ENCODE measurements at regions not wholly inside any gene's neighbourhood (a gene's known extent, or its start where the extent isn't known, plus 50 kb on each side); places are given as distances from the start of the nearest gene placed in this dataset.

DNA sequence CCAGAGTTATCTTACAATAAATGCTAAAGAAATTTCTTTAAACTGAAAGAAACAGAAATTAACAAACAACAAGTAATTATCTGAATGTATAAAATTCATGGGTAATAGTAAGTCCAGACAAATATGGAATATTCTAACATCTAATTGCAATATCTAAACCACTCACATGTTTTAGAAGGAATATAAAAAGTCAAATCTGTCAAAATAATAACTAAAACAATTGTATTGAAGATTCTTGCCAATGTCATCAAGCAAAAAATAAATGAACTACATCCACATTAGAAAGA is 942.9 kb upstream of the PCDH20 start:
- TF ChIP-seq, protein P1, sequence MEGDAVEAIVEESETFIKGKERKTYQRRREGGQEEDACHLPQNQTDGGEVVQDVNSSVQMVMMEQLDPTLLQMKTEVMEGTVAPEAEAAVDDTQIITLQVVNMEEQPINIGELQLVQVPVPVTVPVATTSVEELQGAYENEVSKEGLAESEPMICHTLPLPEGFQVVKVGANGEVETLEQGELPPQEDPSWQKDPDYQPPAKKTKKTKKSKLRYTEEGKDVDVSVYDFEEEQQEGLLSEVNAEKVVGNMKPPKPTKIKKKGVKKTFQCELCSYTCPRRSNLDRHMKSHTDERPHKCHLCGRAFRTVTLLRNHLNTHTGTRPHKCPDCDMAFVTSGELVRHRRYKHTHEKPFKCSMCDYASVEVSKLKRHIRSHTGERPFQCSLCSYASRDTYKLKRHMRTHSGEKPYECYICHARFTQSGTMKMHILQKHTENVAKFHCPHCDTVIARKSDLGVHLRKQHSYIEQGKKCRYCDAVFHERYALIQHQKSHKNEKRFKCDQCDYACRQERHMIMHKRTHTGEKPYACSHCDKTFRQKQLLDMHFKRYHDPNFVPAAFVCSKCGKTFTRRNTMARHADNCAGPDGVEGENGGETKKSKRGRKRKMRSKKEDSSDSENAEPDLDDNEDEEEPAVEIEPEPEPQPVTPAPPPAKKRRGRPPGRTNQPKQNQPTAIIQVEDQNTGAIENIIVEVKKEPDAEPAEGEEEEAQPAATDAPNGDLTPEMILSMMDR (IDR thresholded peaks at IDR 0.05): no peak
- TF ChIP-seq POLR2A (IDR thresholded peaks at IDR 0.05; ENCODE audit: low read depth): no peak
- no peak for TF ChIP-seq EP300 (IDR thresholded peaks at IDR 0.05)
- TF ChIP-seq POLR2AphosphoS5 (IDR thresholded peaks at IDR 0.05): no peak
- no peaks in the 10 kb centered on the region for H3K4me1 ChIP-seq

DNA sequence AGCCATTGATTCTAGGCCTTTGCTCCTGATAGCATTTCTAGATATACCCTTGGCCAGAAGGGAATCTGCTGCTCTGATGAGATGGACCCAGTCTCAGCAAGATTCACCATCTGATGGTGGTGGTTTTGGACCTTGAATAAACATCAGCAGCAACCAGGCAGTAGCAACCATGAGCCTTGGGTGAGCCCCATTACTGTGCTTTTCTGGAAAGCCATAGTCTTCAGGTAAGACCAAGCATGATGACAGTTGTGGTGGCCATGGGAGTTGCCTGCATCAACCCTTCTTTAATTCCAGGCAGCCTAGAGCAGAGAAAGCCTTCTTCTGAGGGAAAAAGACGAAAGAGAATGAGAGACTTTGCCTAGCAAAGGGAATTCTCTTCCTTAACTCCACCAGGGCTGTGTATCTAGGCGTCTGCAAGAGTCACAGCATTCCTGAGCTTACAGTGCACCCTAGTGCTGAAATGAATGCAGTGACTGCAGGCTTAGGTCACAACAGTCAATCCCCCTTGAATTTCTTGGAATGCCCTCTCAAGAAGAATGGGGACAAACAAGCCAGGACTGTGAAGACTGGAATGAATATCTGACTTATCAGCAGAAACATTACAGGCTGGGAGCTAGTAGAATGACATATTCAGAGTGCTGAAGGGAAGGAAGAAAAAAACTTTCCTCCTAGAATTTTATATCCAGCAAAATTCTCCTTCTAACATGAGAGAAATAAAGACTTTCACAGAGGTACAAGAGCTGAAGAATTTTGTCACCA is 942.4 kb upstream of the PCDH20 start:
- WGBS: 25% methylated on average over 2 of the region's 2 CpGs
- H3K4me1 ChIP-seq: no peaks in the 10 kb centered on the region
- peaks cover 0 to 4% (median 0%) of the 10 kb centered on the region in 4 donors for H3K9me3 ChIP-seq
- no peak for DNase-seq (ENCODE audit: extremely low spot score)
- no peak overlapping the region for H3K4me3 ChIP-seq
- H3K36me3 ChIP-seq: no peaks in the 10 kb centered on the region
- intact Hi-C loops (cut with DNase I): no loop called here
- no peaks in the 10 kb centered on the region for H3K27me3 ChIP-seq
- H3K27ac ChIP-seq (replicated peaks in 1 of 4): no peak overlapping the region
- TF ChIP-seq POLR2A (IDR thresholded peaks at IDR 0.05; ENCODE audit: low read depth) (no peak), EP300 (IDR thresholded peaks at IDR 0.05) (no peak), POLR2AphosphoS5 (IDR thresholded peaks at IDR 0.05) (no peak)
- TF ChIP-seq, protein P1 (IDR thresholded peaks at IDR 0.05): no peak

More for the DNA sequence above, 942.9 kb upstream of the PCDH20 start:
- intact Hi-C loops (cut with DNase I): no loop called here
- no peak overlapping the region for H3K4me3 ChIP-seq
- H3K27me3 ChIP-seq: no peaks in the 10 kb centered on the region
- H3K9me3 ChIP-seq: peaks cover 0 to 4% (median 0%) of the 10 kb centered on the region in 4 donors
- no peak for DNase-seq (ENCODE audit: extremely low spot score)
- H3K36me3 ChIP-seq: no peaks in the 10 kb centered on the region
- no peak overlapping the region for H3K27ac ChIP-seq (replicated peaks in 1 of 4)

DNA sequence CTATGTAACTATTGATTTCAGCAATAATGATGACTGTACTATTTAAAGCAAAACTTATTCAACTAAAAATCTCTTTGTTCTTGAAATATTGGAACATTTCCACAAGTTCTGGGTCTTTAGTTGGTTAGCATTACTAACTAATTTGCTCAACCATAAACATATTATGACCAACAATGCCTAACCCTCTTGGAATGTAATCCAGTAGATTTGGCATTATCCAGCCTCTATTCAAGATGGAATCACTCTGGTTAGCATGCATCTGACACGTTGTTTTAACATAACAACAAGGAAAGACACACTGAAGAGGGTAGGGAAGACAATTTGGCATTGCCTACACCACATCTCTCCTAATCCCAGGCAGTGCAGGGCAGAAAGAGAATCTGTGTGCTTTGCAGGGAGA is 941.3 kb upstream of the PCDH20 start:
- no peak overlapping the region for H3K27ac ChIP-seq (replicated peaks in 1 of 4)
- TF ChIP-seq POLR2A (IDR thresholded peaks at IDR 0.05; ENCODE audit: low read depth): no peak
- TF ChIP-seq, protein P1 (IDR thresholded peaks at IDR 0.05): no peak
- TF ChIP-seq EP300 (IDR thresholded peaks at IDR 0.05): no peak
- TF ChIP-seq POLR2AphosphoS5 (IDR thresholded peaks at IDR 0.05): no peak
- intact Hi-C loops (cut with DNase I): no loop called here
- H3K27me3 ChIP-seq: no peaks in the 10 kb centered on the region
- H3K36me3 ChIP-seq: no peaks in the 10 kb centered on the region
- DNase-seq (ENCODE audit: extremely low spot score): no peak
- H3K4me3 ChIP-seq: no peak overlapping the region
- no peaks in the 10 kb centered on the region for H3K4me1 ChIP-seq
- WGBS: 45% methylated on average over 1 of the region's 1 CpG
- H3K9me3 ChIP-seq: peaks cover 0 to 4% (median 0%) of the 10 kb centered on the region in 4 donors

- H3K27me3 ChIP-seq: no peaks in the 10 kb centered on the region
- no peaks in the 10 kb centered on the region for H3K4me1 ChIP-seq
- no peak overlapping the region for H3K27ac ChIP-seq (replicated peaks in 1 of 4)
- WGBS: 39% methylated on average over 2 of the region's 2 CpGs
- intact Hi-C loops (cut with DNase I): no loop called here
- TF ChIP-seq EP300 (IDR thresholded peaks at IDR 0.05): no peak
- no peak for TF ChIP-seq POLR2AphosphoS5 (IDR thresholded peaks at IDR 0.05)
- H3K9me3 ChIP-seq: no peaks in the 10 kb centered on the region
- no peak for DNase-seq (ENCODE audit: extremely low spot score)
- H3K4me3 ChIP-seq: no peak overlapping the region
- no peaks in the 10 kb centered on the region for H3K36me3 ChIP-seq
These were observed 921.6 kb upstream of the PCDH20 start for GRCh38 chr13:62337109-62337880.

DNA sequence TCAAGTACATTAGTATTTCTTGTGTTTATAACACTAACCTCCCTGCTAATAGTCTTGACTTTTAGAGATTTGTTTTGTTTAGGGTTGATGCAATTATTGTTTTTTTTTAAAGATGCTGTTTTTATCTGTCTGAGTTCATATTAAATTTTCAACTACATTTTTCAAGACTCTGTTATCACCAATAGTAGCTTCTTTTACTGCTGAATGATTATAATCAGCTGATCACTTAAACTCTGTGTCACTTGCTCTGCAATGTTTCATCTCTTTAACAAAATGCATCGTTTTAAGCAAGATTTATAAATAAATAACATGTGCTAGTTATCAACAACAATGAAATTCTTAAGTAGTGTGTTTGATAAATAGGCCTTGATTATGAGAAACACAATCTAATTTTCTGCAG is 920.9 kb upstream of the PCDH20 start:
- H3K36me3 ChIP-seq: no peaks in the 10 kb centered on the region
- H3K4me1 ChIP-seq: no peaks in the 10 kb centered on the region
- no peak for DNase-seq (ENCODE audit: extremely low spot score)
- H3K9me3 ChIP-seq: no peaks in the 10 kb centered on the region
- intact Hi-C loops (cut with DNase I): no loop called here
- no peak overlapping the region for H3K27ac ChIP-seq (replicated peaks in 1 of 4)
- H3K27me3 ChIP-seq: no peaks in the 10 kb centered on the region
- TF ChIP-seq, protein P1 (IDR thresholded peaks at IDR 0.05): no peak
- no peak for TF ChIP-seq POLR2A (IDR thresholded peaks at IDR 0.05; ENCODE audit: low read depth)
- TF ChIP-seq POLR2AphosphoS5 (IDR thresholded peaks at IDR 0.05): no peak
- no peak for TF ChIP-seq EP300 (IDR thresholded peaks at IDR 0.05)
- no peak overlapping the region for H3K4me3 ChIP-seq
- WGBS: 28% methylated on average over 1 of the region's 1 CpG

All from esophagus muscularis mucosa (tissue), 4 donors.